Spleen (tissue), 11 donors: ENCODE measurements at regions not wholly inside any gene's neighbourhood (a gene's known extent, or its start where the extent isn't known, plus 50 kb on each side); places are given as distances from the start of the nearest gene placed in this dataset.

Experiments used
- DNase-seq: peaks from one replicate; pipeline ENCODE4 v3.0.0-alpha.2; 2020
- H3K27ac ChIP-seq, 8 donors: fragments of 200-600 bp; sonication (generic) in 7 of 8; 1 replicate in 4 of 8; 2 replicates in 4 of 8; pipeline versions ENCODE4 v1.5.0 to v1.8.0; 2016 to 2021; ENCODE audit warnings: inconsistent platforms in 4 of 8, mild to moderate bottlenecking in 4 of 8, moderate library complexity in 1 of 8
- H3K27me3 ChIP-seq, 7 donors: fragments of 200-600 bp; sonication (generic) in 6 of 7; replicated peaks in 1 of 7; 1 replicate in 4 of 7; 2 replicates in 3 of 7; pipeline versions ENCODE4 v1.5.0 to v1.8.0; 2016 to 2021; ENCODE audit warnings: inconsistent platforms in 3 of 7, mild to moderate bottlenecking in 1 of 7
- H3K36me3 ChIP-seq, 6 donors: fragments of 200-600 bp; sonication (generic) in 5 of 6; 1 replicate in 4 of 6; 2 replicates in 2 of 6; pipeline versions ENCODE4 v1.5.0 to v1.8.0; 2016 to 2021; ENCODE audit warnings: inconsistent platforms in 2 of 6
- H3K4me1 ChIP-seq, 6 donors: fragments of 200-600 bp; sonication (generic) in 5 of 6; 1 replicate in 3 of 6; 2 replicates in 3 of 6; pipeline versions ENCODE4 v1.5.0 to v1.8.0; 2016 to 2021; ENCODE audit warnings: inconsistent platforms in 3 of 6
- H3K4me3 ChIP-seq, 8 donors: fragments of 200-600 bp; sonication (generic) in 7 of 8; 1 replicate in 4 of 8; 2 replicates in 4 of 8; pipeline versions ENCODE4 v1.5.0 to v1.8.0; 2016 to 2021; ENCODE audit warnings: inconsistent platforms in 4 of 8, mild to moderate bottlenecking in 4 of 8, moderate library complexity in 2 of 8
- H3K9me3 ChIP-seq, 8 donors: fragments of 200-600 bp; sonication (generic) in 7 of 8; 1 replicate in 4 of 8; 2 replicates in 4 of 8; pipeline versions ENCODE4 v1.5.0 to v1.8.0; 2016 to 2021; ENCODE audit warnings: inconsistent platforms in 4 of 8
- CTCF ChIP-seq, 11 experiments: fragments of 200-600 bp in 7 of 11; fragments of 450-650 bp in 4 of 11; sonication (generic) in 4 of 11; IDR thresholded peaks in 8 of 11; conservative IDR thresholded peaks in 3 of 11; 1 replicate in 7 of 11; 2 replicates in 4 of 11; pipeline versions ENCODE4 v1.4.0 to v1.8.0; 2016 to 2021; ENCODE audit warnings: antibody characterized with exemption in 11 of 11, inconsistent platforms in 4 of 11, mild to moderate bottlenecking in 1 of 11
- POLR2A ChIP-seq, 3 donors: fragments of 450-650 bp; IDR thresholded peaks; one replicate each; pipeline ENCODE4 v1.5.1; 2017; ENCODE audit warnings: antibody characterized with exemption in 3 of 3, mild to moderate bottlenecking in 1 of 3
- POLR2AphosphoS5 ChIP-seq, 3 donors: sonication (generic); formaldehyde crosslinking; IDR thresholded peaks; one replicate each; pipeline ENCODE4 v1.5.1; 2017; ENCODE audit warnings: antibody characterized with exemption in 3 of 3
- WGBS, 5 donors: extraction: QIAGEN DNeasy Blood & Tissue Kit in 3 of 5; methylation state at CpG; one replicate each; pipeline versions ENCODE4 v1.1.5 to v1.1.7; 2013 to 2018; 5-methylcytosine and 5-hydroxymethylcytosine counted together
- intact Hi-C: fragments of 100-400 bp; cut with DNase I; formaldehyde crosslinking; loops from one replicate; pipeline ENCODE4 v1.15.0; 2023; ENCODE audit warnings: low total_unique reads
- donor health status: healthy with polysubstance abuse.
- donor health status: DM: no; HTN: no; CAD: no; lungs with moderate emphysema.
- donor health status: DM: no; HTN: no; CAD: no.
- donor health status: Bipolar disorder and iron deficiency.
- donor health status: healthy.
- donor health status: DM: no; HTN: no; CAD: no.
- donor health status: DM: yes; HTN: yes; CAD: no.

GRCh38 chr5:98638701-98639100 lies 134.8 kb upstream of the RGMB start:
- TF ChIP-seq POLR2A (IDR thresholded peaks at IDR 0.05) = no peak
- TF ChIP-seq POLR2AphosphoS5 (IDR thresholded peaks at IDR 0.05) = no peak
- no peak for TF ChIP-seq CTCF (IDR thresholded peaks at IDR 0.05 in 8 of 11, conservative IDR thresholded peaks at IDR 0.05 in 3 of 11)
- Histone ChIP-seq H3K4me3 (no peak overlapping the region), H3K9me3 (no peaks in the 10 kb centered on the region), H3K27ac (no peak overlapping the region), H3K4me1 (no peaks in the 10 kb centered on the region), H3K36me3 (no peaks in the 10 kb centered on the region), H3K27me3 (no peaks in the 10 kb centered on the region)
- WGBS, 5 donors = 66 to 83% (median 73%) methylated on average over 1 of the region's 1 CpG
- intact Hi-C loops = no loop called here
- no peak for DNase-seq

GRCh38 chr5:98639274-98639673 lies 134.2 kb upstream of the RGMB start:
- Histone ChIP-seq H3K27ac (no peak overlapping the region), H3K9me3 (no peaks in the 10 kb centered on the region), H3K4me3 (no peak overlapping the region), H3K4me1 (no peaks in the 10 kb centered on the region), H3K36me3 (no peaks in the 10 kb centered on the region), H3K27me3 (no peaks in the 10 kb centered on the region)
- intact Hi-C loops = no loop called here
- 62 to 85% (median 76%) methylated on average over 2 of the region's 2 CpGs for WGBS, 5 donors
- TF ChIP-seq POLR2AphosphoS5 (IDR thresholded peaks at IDR 0.05) (no peak), CTCF (IDR thresholded peaks at IDR 0.05 in 8 of 11, conservative IDR thresholded peaks at IDR 0.05 in 3 of 11) (no peak), POLR2A (IDR thresholded peaks at IDR 0.05) (no peak)
- DNase-seq = no peak

- 79 to 93% (median 89%) methylated on average over 1 of the region's 1 CpG for WGBS, 5 donors
- TF ChIP-seq POLR2AphosphoS5 (IDR thresholded peaks at IDR 0.05) (no peak), CTCF (IDR thresholded peaks at IDR 0.05 in 8 of 11, conservative IDR thresholded peaks at IDR 0.05 in 3 of 11) (no peak), POLR2A (IDR thresholded peaks at IDR 0.05) (no peak)
- Histone ChIP-seq H3K4me1 (no peaks in the 10 kb centered on the region), H3K9me3 (no peaks in the 10 kb centered on the region), H3K4me3 (no peak overlapping the region), H3K27me3 (no peaks in the 10 kb centered on the region), H3K36me3 (no peaks in the 10 kb centered on the region), H3K27ac (no peak overlapping the region)
- intact Hi-C loops = no loop called here
- no peak for DNase-seq
These were observed 131.8 kb upstream of the RGMB start for GRCh38 chr5:98641671-98642070.

- intact Hi-C loops = no loop called here
- no peak for TF ChIP-seq CTCF (IDR thresholded peaks at IDR 0.05 in 8 of 11, conservative IDR thresholded peaks at IDR 0.05 in 3 of 11)
- no peak for TF ChIP-seq POLR2AphosphoS5 (IDR thresholded peaks at IDR 0.05)
- Histone ChIP-seq H3K9me3 (no peaks in the 10 kb centered on the region), H3K27ac (no peak overlapping the region), H3K36me3 (no peaks in the 10 kb centered on the region), H3K4me3 (no peak overlapping the region), H3K4me1 (no peaks in the 10 kb centered on the region), H3K27me3 (no peaks in the 10 kb centered on the region)
- DNase-seq = no peak
- 56 to 86% (median 70%) methylated on average over 1 of the region's 1 CpG for WGBS, 5 donors
These were observed 129.9 kb upstream of the RGMB start for GRCh38 chr5:98643569-98643968.
